Kidney (tissue), 13 donors: ENCODE measurements at regions not wholly inside any gene's neighbourhood (a gene's known extent, or its start where the extent isn't known, plus 50 kb on each side); places are given as distances from the start of the nearest gene placed in this dataset.

ENCODE experiments used
- DNase-seq, 5 donors: peaks; one replicate each; pipeline ENCODE4 v3.0.0-alpha.2; 2013 to 2020
- FAIRE-seq: peaks from 2 replicates; lab custom pipeline; 2012; peaks lifted over from hg19 to GRCh38; lab: Jason Lieb, UNC
- H3K27ac ChIP-seq, 2 donors: one replicate each; pipeline ENCODE4 v1.7.0; 2013; ENCODE audit warnings: low read depth in 2 of 2, low read length in 2 of 2, inconsistent platforms in 1 of 2
- H3K27me3 ChIP-seq: one replicate; pipeline ENCODE4 v1.7.1; 2013; ENCODE audit warnings: low read length, inconsistent platforms; ENCODE audit not compliant: control insufficient read depth, insufficient read depth
- H3K36me3 ChIP-seq, 3 donors: one replicate each; pipeline versions ENCODE4 v1.7.0 to v1.7.1; 2013; ENCODE audit warnings: low read length in 3 of 3, control low read depth in 1 of 3, inconsistent platforms in 1 of 3; ENCODE audit not compliant: insufficient read depth in 3 of 3, control insufficient read depth in 2 of 3
- H3K4me1 ChIP-seq, 3 donors: one replicate each; pipeline versions ENCODE4 v1.7.0 to v1.7.1; 2013; ENCODE audit warnings: low read length in 3 of 3, inconsistent platforms in 1 of 3, low read depth in 1 of 3; ENCODE audit not compliant: control insufficient read depth in 2 of 3, insufficient read depth in 2 of 3
- H3K4me3 ChIP-seq, 3 donors: one replicate each; pipeline versions ENCODE4 v1.7.0 to v1.8.1; 2013; ENCODE audit warnings: low read length in 3 of 3, control low read depth in 1 of 3, inconsistent platforms in 1 of 3
- H3K9ac ChIP-seq, 3 donors: one replicate each; pipeline versions ENCODE4 v1.7.0 to v1.7.1; 2013; ENCODE audit warnings: low read length in 3 of 3, control low read depth in 1 of 3, inconsistent platforms in 1 of 3
- H3K9me3 ChIP-seq, 3 donors: one replicate each; pipeline versions ENCODE4 v1.7.0 to v1.7.1; 2013; ENCODE audit warnings: low read length in 3 of 3, control low read depth in 1 of 3, inconsistent platforms in 1 of 3; ENCODE audit not compliant: control insufficient read depth in 2 of 3, insufficient read depth in 1 of 3
- CTCF ChIP-seq: IDR thresholded peaks from 3 replicates; pipeline ENCODE4 v1.5.1; 2012; ENCODE audit warnings: mild to moderate bottlenecking, moderate library complexity, borderline replicate concordance; ENCODE audit not compliant: insufficient read depth; ENCODE audit errors: extremely low read depth
- intact Hi-C: fragments of 100-400 bp; cut with DNase I; formaldehyde crosslinking; loops from one replicate; pipeline ENCODE4 v1.11.1; 2022
- donor health status: control.
- donor health status: control.
- donor health status: control.
- donor health status: control.
- donor health status: control.
- donor health status: DM: yes; HTN: yes; CAD: no.
- donor health status: Normal renal cell carcinoma (clear cell type).

- TF ChIP-seq CTCF = no peak
- H3K9ac ChIP-seq = no peak overlapping the region
- H3K27me3 ChIP-seq = no peaks in the 10 kb centered on the region
- H3K36me3 ChIP-seq = no peaks in the 10 kb centered on the region
- intact Hi-C loops = no loop called here
- no peaks in the 10 kb centered on the region for H3K4me1 ChIP-seq
- no peaks in the 10 kb centered on the region for H3K9me3 ChIP-seq
- DNase-seq (peak in 1 of 5 donors; percentile 8), FAIRE-seq (no peak)
- no peak overlapping the region for H3K4me3 ChIP-seq
- no peak overlapping the region for H3K27ac ChIP-seq
These were observed 398.9 kb downstream of the SHISA9 start for GRCh38 chr16:13300066-13300840.

GRCh38 chr16:13305019-13305755 is 403.8 kb downstream of the SHISA9 start:
- Histone ChIP-seq H3K9me3 (no peaks in the 10 kb centered on the region), H3K27me3 (no peaks in the 10 kb centered on the region), H3K4me1 (no peaks in the 10 kb centered on the region), H3K27ac (no peak overlapping the region), H3K4me3 (no peak overlapping the region), H3K36me3 (no peaks in the 10 kb centered on the region), H3K9ac (no peak overlapping the region)
- intact Hi-C loops = no loop called here
- TF ChIP-seq CTCF = no peak
- FAIRE-seq = no peak
- no peak for DNase-seq

DNA sequence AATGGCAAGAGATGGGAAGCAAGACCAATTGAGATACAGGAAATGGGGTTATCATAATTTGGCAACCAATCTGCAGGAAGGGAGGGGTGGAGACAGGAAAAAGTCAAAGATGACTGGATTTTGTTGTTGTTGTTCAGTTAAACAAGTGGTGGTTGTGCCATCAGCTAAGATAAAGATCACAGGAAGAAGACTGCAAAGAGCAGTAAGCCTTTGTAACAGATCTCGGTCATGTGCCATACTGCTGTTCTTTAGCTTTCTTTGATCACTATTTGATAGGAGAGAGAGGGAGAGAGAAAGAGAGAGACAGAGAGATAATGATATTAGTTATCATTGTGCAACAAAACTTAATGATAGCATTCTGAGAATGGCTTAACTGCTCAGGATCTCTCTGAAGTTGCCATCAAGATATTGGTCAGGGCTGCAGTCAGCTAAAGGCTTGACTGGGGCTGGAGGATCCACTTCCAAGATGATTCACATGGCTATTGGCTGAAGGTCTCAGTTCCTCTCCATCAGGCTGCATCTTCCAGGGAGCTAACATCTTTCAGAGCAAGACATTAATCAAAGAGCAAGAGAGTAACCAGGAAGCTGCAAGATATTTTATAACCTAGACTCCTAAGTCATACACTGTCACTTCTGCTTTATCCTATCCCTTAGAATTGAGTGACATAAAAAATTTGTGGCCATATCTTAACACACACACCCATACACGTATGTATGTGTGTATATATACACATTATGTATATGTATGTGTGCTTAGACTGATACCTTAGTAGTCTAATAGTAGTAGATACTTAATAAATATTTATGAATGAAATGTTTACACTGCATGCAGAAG is 405.0 kb downstream of the SHISA9 start:
- TF ChIP-seq CTCF = no peak
- no peak for DNase-seq
- H3K4me3 ChIP-seq = no peak overlapping the region
- no peak overlapping the region for H3K9ac ChIP-seq
- H3K36me3 ChIP-seq = no peaks in the 10 kb centered on the region
- intact Hi-C loops = no loop called here
- no peaks in the 10 kb centered on the region for H3K9me3 ChIP-seq
- no peaks in the 10 kb centered on the region for H3K4me1 ChIP-seq
- no peak overlapping the region for H3K27ac ChIP-seq
- FAIRE-seq = no peak
- no peaks in the 10 kb centered on the region for H3K27me3 ChIP-seq
